Keratinocyte (primary cell): ENCODE measurements at regions not wholly inside any gene's neighbourhood (a gene's known extent, or its start where the extent isn't known, plus 50 kb on each side); places are given as distances from the start of the nearest gene placed in this dataset.

Experiments used
- DNase-seq: peaks from one replicate; pipeline ENCODE4 v3.0.0-alpha.2; 2011; ENCODE audit warnings: low read depth, missing footprints, low spot score
- FAIRE-seq: peaks from 2 replicates; lab custom pipeline; 2011; peaks lifted over from hg19 to GRCh38; lab: Jason Lieb, UNC
- H2AFZ ChIP-seq: 2 replicates; pipeline ENCODE4 v1.6.0; 2012; ENCODE audit warnings: low read length, control low read depth, inconsistent platforms; ENCODE audit not compliant: control insufficient read depth
- H3K27ac ChIP-seq: 2 replicates; pipeline ENCODE4 v1.5.1; 2011; ENCODE audit warnings: low read length; ENCODE audit not compliant: control insufficient read depth, insufficient read depth
- H3K27me3 ChIP-seq: 3 replicates; pipeline ENCODE4 v1.6.0; 2011; ENCODE audit warnings: low read length; ENCODE audit not compliant: control insufficient read depth, insufficient read depth; ENCODE audit errors: extremely low read depth
- H3K36me3 ChIP-seq, 2 experiments: 2 replicates in 1 of 2; 3 replicates in 1 of 2; pipeline ENCODE4 v1.5.1; 2011; ENCODE audit warnings: low read length in 2 of 2, mild to moderate bottlenecking in 1 of 2; ENCODE audit not compliant: control insufficient read depth in 2 of 2, insufficient read depth in 2 of 2; ENCODE audit errors: extremely low read depth in 1 of 2
- H3K4me1 ChIP-seq: 3 replicates; pipeline ENCODE4 v1.5.1; 2011; ENCODE audit warnings: low read length; ENCODE audit not compliant: control insufficient read depth, insufficient read depth; ENCODE audit errors: extremely low read depth
- H3K4me2 ChIP-seq: 3 replicates; pipeline ENCODE4 v1.6.0; 2011; ENCODE audit warnings: low read depth, low read length; ENCODE audit not compliant: control insufficient read depth, insufficient read depth; ENCODE audit errors: extremely low read depth
- H3K4me3 ChIP-seq, 3 experiments: fragments of 200-600 bp in 1 of 3; sonication (generic) in 1 of 3; 2 replicates in 2 of 3; 3 replicates in 1 of 3; pipeline ENCODE4 v1.5.1; 2011 to 2016; ENCODE audit warnings: low read length in 3 of 3, mild to moderate bottlenecking in 3 of 3, control low read depth in 2 of 3, inconsistent platforms in 1 of 3, low read depth in 1 of 3, mixed read lengths in 1 of 3, mixed run types in 1 of 3, moderate library complexity in 1 of 3; ENCODE audit not compliant: control insufficient read depth in 2 of 3, insufficient read depth in 2 of 3; ENCODE audit errors: extremely low read depth in 1 of 3
- H3K79me2 ChIP-seq: 2 replicates; pipeline ENCODE4 v1.6.0; 2012; ENCODE audit warnings: low read length; ENCODE audit not compliant: control insufficient read depth, insufficient read depth
- H3K9ac ChIP-seq: 3 replicates; pipeline ENCODE4 v1.6.0; 2011; ENCODE audit warnings: low read length; ENCODE audit not compliant: control insufficient read depth, insufficient read depth; ENCODE audit errors: extremely low read depth
- H3K9me1 ChIP-seq: 3 replicates; pipeline ENCODE4 v1.6.0; 2011; ENCODE audit warnings: low read length; ENCODE audit not compliant: control insufficient read depth, insufficient read depth; ENCODE audit errors: extremely low read depth
- H3K9me3 ChIP-seq: 2 replicates; pipeline ENCODE4 v1.5.1; 2012; ENCODE audit warnings: low read depth, low read length; ENCODE audit not compliant: control insufficient read depth
- H4K20me1 ChIP-seq: 3 replicates; pipeline ENCODE4 v1.6.0; 2011; ENCODE audit warnings: low read length; ENCODE audit not compliant: control insufficient read depth, insufficient read depth; ENCODE audit errors: extremely low read depth
- EZH2 ChIP-seq: IDR thresholded peaks from one replicate; pipeline ENCODE4 v1.6.1; 2012; ENCODE audit warnings: inconsistent platforms, mild to moderate bottlenecking, low read length, moderate library complexity
- dilution Hi-C: fragments of 300-500 bp; cut with MboI; formaldehyde crosslinking; loops from one replicate; pipeline ENCODE4 v1.7.0; 2020; ENCODE audit warnings: low sequenced_read_pairs; ENCODE audit not compliant: extremely low pct_ligation_motif_present
- TF ChIP-seq, protein P1 (sequence below), 3 experiments: IDR thresholded peaks in 1 of 3; conservative IDR thresholded peaks in 1 of 3; optimal IDR thresholded peaks in 1 of 3; 2 replicates in 2 of 3; 3 replicates in 1 of 3; pipeline versions ENCODE3 to v1.5.1; 2011; ENCODE audit warnings: low read length in 3 of 3, mild to moderate bottlenecking in 3 of 3, moderate library complexity in 2 of 3, control low read depth in 1 of 3, inconsistent platforms in 1 of 3; ENCODE audit not compliant: insufficient read depth in 2 of 3; ENCODE audit errors: extremely low read depth in 1 of 3

DNA sequence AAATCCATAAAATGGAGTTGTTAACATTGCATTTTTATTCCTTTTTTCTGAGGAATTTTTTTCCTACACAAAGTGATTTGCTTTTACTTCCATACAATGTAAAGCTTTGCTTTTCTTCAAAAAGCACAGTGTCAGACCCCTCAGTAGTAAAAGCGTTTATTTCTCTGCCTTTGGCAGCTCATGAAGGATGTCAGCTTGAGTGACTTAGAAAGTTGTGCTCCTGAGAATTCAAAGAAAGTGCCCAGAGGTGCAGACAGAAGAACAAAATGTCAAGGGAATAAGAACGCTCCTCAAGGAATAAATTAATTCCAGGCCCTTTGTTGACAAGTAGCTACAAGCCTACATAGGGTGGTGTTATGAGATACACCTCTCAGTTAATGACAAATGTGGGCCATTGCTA is 369.3 kb upstream of the ADARB2 start:
- Histone ChIP-seq H3K9me3 (peaks cover 2% of the 10 kb centered on the region), H3K27me3 (no peaks in the 10 kb centered on the region), H3K27ac (no peak overlapping the region), H3K4me3 (no peak overlapping the region), H4K20me1 (no peaks in the 10 kb centered on the region), H3K4me2 (no peak overlapping the region), H3K36me3 (no peaks in the 10 kb centered on the region), H3K9me1 (no peaks in the 10 kb centered on the region), H2AFZ (no peak overlapping the region), H3K9ac (no peak overlapping the region), H3K4me1 (no peaks in the 10 kb centered on the region), H3K79me2 (no peaks in the 10 kb centered on the region)
- FAIRE-seq (no peak), DNase-seq (no peak)
- dilution Hi-C loops: no loop called here
- TF ChIP-seq, protein P1, sequence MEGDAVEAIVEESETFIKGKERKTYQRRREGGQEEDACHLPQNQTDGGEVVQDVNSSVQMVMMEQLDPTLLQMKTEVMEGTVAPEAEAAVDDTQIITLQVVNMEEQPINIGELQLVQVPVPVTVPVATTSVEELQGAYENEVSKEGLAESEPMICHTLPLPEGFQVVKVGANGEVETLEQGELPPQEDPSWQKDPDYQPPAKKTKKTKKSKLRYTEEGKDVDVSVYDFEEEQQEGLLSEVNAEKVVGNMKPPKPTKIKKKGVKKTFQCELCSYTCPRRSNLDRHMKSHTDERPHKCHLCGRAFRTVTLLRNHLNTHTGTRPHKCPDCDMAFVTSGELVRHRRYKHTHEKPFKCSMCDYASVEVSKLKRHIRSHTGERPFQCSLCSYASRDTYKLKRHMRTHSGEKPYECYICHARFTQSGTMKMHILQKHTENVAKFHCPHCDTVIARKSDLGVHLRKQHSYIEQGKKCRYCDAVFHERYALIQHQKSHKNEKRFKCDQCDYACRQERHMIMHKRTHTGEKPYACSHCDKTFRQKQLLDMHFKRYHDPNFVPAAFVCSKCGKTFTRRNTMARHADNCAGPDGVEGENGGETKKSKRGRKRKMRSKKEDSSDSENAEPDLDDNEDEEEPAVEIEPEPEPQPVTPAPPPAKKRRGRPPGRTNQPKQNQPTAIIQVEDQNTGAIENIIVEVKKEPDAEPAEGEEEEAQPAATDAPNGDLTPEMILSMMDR (optimal IDR thresholded peaks at IDR 0.05 in 1 of 3, IDR thresholded peaks at IDR 0.05 in 1 of 3, conservative IDR thresholded peaks at IDR 0.05 in 1 of 3; ENCODE audit: extremely low read depth in 1 of 3, insufficient read depth in 2 of 3, low read length in 3 of 3): no peak
- no peak for TF ChIP-seq EZH2

DNA sequence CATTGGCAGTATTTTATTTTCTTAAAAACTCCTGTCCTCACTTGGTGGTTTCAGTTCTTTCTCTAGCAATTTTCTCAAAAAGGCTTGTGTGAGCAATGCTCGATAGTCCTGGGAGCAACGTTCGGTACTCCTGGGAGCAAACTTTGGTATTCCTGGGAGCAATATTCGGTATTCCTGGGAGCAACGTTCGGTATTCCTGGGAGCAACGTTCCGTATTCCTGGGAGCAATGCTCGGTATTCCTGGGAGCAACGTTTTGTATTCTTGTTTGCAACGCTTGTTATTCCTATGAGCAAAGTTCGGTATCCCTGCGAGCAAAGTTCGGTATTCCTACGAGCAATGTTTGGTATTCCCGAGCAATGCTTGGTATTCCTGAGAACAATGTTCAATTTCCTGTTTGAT is 362.0 kb upstream of the ADARB2 start:
- no peaks in the 10 kb centered on the region for H3K27me3 ChIP-seq
- H3K36me3 ChIP-seq: no peaks in the 10 kb centered on the region
- H2AFZ ChIP-seq: no peak overlapping the region
- no peaks in the 10 kb centered on the region for H3K79me2 ChIP-seq
- H4K20me1 ChIP-seq: no peaks in the 10 kb centered on the region
- dilution Hi-C loops: no loop called here
- no peak overlapping the region for H3K27ac ChIP-seq
- DNase-seq: no peak
- no peaks in the 10 kb centered on the region for H3K9me3 ChIP-seq
- H3K9ac ChIP-seq: no peak overlapping the region
- H3K4me3 ChIP-seq: no peak overlapping the region
- no peak for FAIRE-seq
- H3K4me1 ChIP-seq: no peaks in the 10 kb centered on the region
- TF ChIP-seq, protein P1 (optimal IDR thresholded peaks at IDR 0.05 in 1 of 3, IDR thresholded peaks at IDR 0.05 in 1 of 3, conservative IDR thresholded peaks at IDR 0.05 in 1 of 3; ENCODE audit: extremely low read depth in 1 of 3, insufficient read depth in 2 of 3, low read length in 3 of 3): no peak
- no peak for TF ChIP-seq EZH2
- no peaks in the 10 kb centered on the region for H3K9me1 ChIP-seq
- no peak overlapping the region for H3K4me2 ChIP-seq
